Keratinocyte (primary cell): ENCODE measurements at regions not wholly inside any gene's neighbourhood (a gene's known extent, or its start where the extent isn't known, plus 50 kb on each side); places are given as distances from the start of the nearest gene placed in this dataset.
"Not testable (repeated sequence)": the region's sequence is repeated elsewhere in the genome, so short reads cannot be mapped to it uniquely, and the experiment has no call there.

ENCODE experiments used
- DNase-seq: peaks from one replicate; pipeline ENCODE4 v3.0.0-alpha.2; 2011; ENCODE audit warnings: low read depth, missing footprints, low spot score
- FAIRE-seq: peaks from 2 replicates; lab custom pipeline; 2011; peaks lifted over from hg19 to GRCh38; lab: Jason Lieb, UNC
- H2AFZ ChIP-seq: 2 replicates; pipeline ENCODE4 v1.6.0; 2012; ENCODE audit warnings: low read length, control low read depth, inconsistent platforms; ENCODE audit not compliant: control insufficient read depth
- H3K27ac ChIP-seq: 2 replicates; pipeline ENCODE4 v1.5.1; 2011; ENCODE audit warnings: low read length; ENCODE audit not compliant: control insufficient read depth, insufficient read depth
- H3K27me3 ChIP-seq: 3 replicates; pipeline ENCODE4 v1.6.0; 2011; ENCODE audit warnings: low read length; ENCODE audit not compliant: control insufficient read depth, insufficient read depth; ENCODE audit errors: extremely low read depth
- H3K36me3 ChIP-seq, 2 experiments: 2 replicates in 1 of 2; 3 replicates in 1 of 2; pipeline ENCODE4 v1.5.1; 2011; ENCODE audit warnings: low read length in 2 of 2, mild to moderate bottlenecking in 1 of 2; ENCODE audit not compliant: control insufficient read depth in 2 of 2, insufficient read depth in 2 of 2; ENCODE audit errors: extremely low read depth in 1 of 2
- H3K4me1 ChIP-seq: 3 replicates; pipeline ENCODE4 v1.5.1; 2011; ENCODE audit warnings: low read length; ENCODE audit not compliant: control insufficient read depth, insufficient read depth; ENCODE audit errors: extremely low read depth
- H3K4me2 ChIP-seq: 3 replicates; pipeline ENCODE4 v1.6.0; 2011; ENCODE audit warnings: low read depth, low read length; ENCODE audit not compliant: control insufficient read depth, insufficient read depth; ENCODE audit errors: extremely low read depth
- H3K4me3 ChIP-seq, 3 experiments: fragments of 200-600 bp in 1 of 3; sonication (generic) in 1 of 3; 2 replicates in 2 of 3; 3 replicates in 1 of 3; pipeline ENCODE4 v1.5.1; 2011 to 2016; ENCODE audit warnings: low read length in 3 of 3, mild to moderate bottlenecking in 3 of 3, control low read depth in 2 of 3, inconsistent platforms in 1 of 3, low read depth in 1 of 3, mixed read lengths in 1 of 3, mixed run types in 1 of 3, moderate library complexity in 1 of 3; ENCODE audit not compliant: control insufficient read depth in 2 of 3, insufficient read depth in 2 of 3; ENCODE audit errors: extremely low read depth in 1 of 3
- H3K79me2 ChIP-seq: 2 replicates; pipeline ENCODE4 v1.6.0; 2012; ENCODE audit warnings: low read length; ENCODE audit not compliant: control insufficient read depth, insufficient read depth
- H3K9ac ChIP-seq: 3 replicates; pipeline ENCODE4 v1.6.0; 2011; ENCODE audit warnings: low read length; ENCODE audit not compliant: control insufficient read depth, insufficient read depth; ENCODE audit errors: extremely low read depth
- H3K9me1 ChIP-seq: 3 replicates; pipeline ENCODE4 v1.6.0; 2011; ENCODE audit warnings: low read length; ENCODE audit not compliant: control insufficient read depth, insufficient read depth; ENCODE audit errors: extremely low read depth
- H3K9me3 ChIP-seq: 2 replicates; pipeline ENCODE4 v1.5.1; 2012; ENCODE audit warnings: low read depth, low read length; ENCODE audit not compliant: control insufficient read depth
- H4K20me1 ChIP-seq: 3 replicates; pipeline ENCODE4 v1.6.0; 2011; ENCODE audit warnings: low read length; ENCODE audit not compliant: control insufficient read depth, insufficient read depth; ENCODE audit errors: extremely low read depth
- CTCF ChIP-seq, 3 experiments: IDR thresholded peaks in 1 of 3; conservative IDR thresholded peaks in 1 of 3; optimal IDR thresholded peaks in 1 of 3; 2 replicates in 2 of 3; 3 replicates in 1 of 3; pipeline versions ENCODE3 to v1.5.1; 2011; ENCODE audit warnings: low read length in 3 of 3, mild to moderate bottlenecking in 3 of 3, moderate library complexity in 2 of 3, control low read depth in 1 of 3, inconsistent platforms in 1 of 3; ENCODE audit not compliant: insufficient read depth in 2 of 3; ENCODE audit errors: extremely low read depth in 1 of 3
- EZH2 ChIP-seq: IDR thresholded peaks from one replicate; pipeline ENCODE4 v1.6.1; 2012; ENCODE audit warnings: inconsistent platforms, mild to moderate bottlenecking, low read length, moderate library complexity
- dilution Hi-C: fragments of 300-500 bp; cut with MboI; formaldehyde crosslinking; loops from one replicate; pipeline ENCODE4 v1.7.0; 2020; ENCODE audit warnings: low sequenced_read_pairs; ENCODE audit not compliant: extremely low pct_ligation_motif_present

- Histone ChIP-seq H3K9me3 (no peaks in the 10 kb centered on the region), H3K79me2 (no peaks in the 10 kb centered on the region), H2AFZ (no peak overlapping the region), H3K9ac (no peak overlapping the region), H3K36me3 (no peaks in the 10 kb centered on the region), H4K20me1 (no peaks in the 10 kb centered on the region), H3K27ac (no peak overlapping the region), H3K27me3 (no peaks in the 10 kb centered on the region), H3K4me2 (no peak overlapping the region), H3K9me1 (no peaks in the 10 kb centered on the region), H3K4me3 (no peak overlapping the region), H3K4me1 (no peaks in the 10 kb centered on the region)
- dilution Hi-C loops, result no loop called here
- DNase-seq, result no peak
- TF ChIP-seq CTCF (optimal IDR thresholded peaks at IDR 0.05 in 1 of 3, IDR thresholded peaks at IDR 0.05 in 1 of 3, conservative IDR thresholded peaks at IDR 0.05 in 1 of 3; ENCODE audit: extremely low read depth in 1 of 3, insufficient read depth in 2 of 3, low read length in 3 of 3) (no peak), EZH2 (no peak)
- FAIRE-seq, result no peak
These were observed 644.4 kb downstream of the TRIML1 start for GRCh38 chr4:188783606-188784160.

GRCh38 chr4:188796600-188796999 lies 657.4 kb downstream of the TRIML1 start:
- FAIRE-seq, H3K9me3 ChIP-seq, H3K9ac ChIP-seq, H2AFZ ChIP-seq, DNase-seq, H3K27ac ChIP-seq, H3K79me2 ChIP-seq, H3K36me3 ChIP-seq, H3K4me3 ChIP-seq, H3K9me1 ChIP-seq, H3K27me3 ChIP-seq, dilution Hi-C loops, H3K4me1 ChIP-seq, H3K4me2 ChIP-seq, H4K20me1 ChIP-seq: not testable (repeated sequence)

- DNase-seq, H4K20me1 ChIP-seq, dilution Hi-C loops, H3K4me2 ChIP-seq, H3K27ac ChIP-seq, H3K9me1 ChIP-seq, H3K4me1 ChIP-seq, H2AFZ ChIP-seq, H3K4me3 ChIP-seq, H3K9ac ChIP-seq, H3K27me3 ChIP-seq, H3K36me3 ChIP-seq, FAIRE-seq, H3K79me2 ChIP-seq, H3K9me3 ChIP-seq: not testable (repeated sequence)
These were observed 657.8 kb downstream of the TRIML1 start for GRCh38 chr4:188797011-188797410.
